HTR-8/SVneo (cell line): ENCODE measurements at regions not wholly inside any gene's neighbourhood (a gene's known extent, or its start where the extent isn't known, plus 50 kb on each side); places are given as distances from the start of the nearest gene placed in this dataset.
A peak's percentile ranks its signal among the peaks of the same experiment; 100 is the strongest.

Experiments
- DNase-seq: peaks from one replicate; pipeline ENCODE4 v3.0.0; 2011; ENCODE audit warnings: low spot score, mixed read lengths; ENCODE audit not compliant: insufficient read length
- FAIRE-seq: peaks from 2 replicates; lab custom pipeline; 2011; peaks lifted over from hg19 to GRCh38; lab: Jason Lieb, UNC

DNA sequence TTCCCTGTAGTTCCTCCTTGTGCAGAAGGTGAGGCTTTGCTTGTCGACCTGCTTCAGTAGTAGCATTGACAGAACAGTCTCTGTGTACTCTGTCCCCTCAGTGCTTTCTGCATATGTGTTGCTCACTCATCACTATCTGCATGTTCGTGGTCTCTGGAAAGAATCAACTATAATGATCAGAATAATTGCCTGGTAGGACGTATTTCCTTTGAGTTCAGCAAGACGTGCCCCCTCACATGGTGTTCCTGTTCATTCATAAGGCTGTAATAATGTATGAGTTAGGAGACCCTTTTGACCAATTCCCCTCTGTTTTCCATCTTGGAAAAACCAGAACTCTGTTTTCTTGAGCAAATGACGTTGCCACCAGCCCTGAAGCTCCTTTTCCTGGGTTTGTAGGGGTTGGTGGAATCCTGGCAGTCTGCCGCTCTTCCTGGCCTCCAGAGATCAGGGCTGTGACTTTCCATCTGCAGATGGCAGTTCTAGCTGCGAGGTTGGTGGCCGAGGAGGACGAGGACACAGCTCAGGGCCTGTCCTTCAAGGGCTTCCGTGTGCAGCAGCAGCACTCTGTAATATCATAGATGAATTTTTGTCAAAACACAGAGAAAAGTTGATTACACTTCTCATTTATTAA is 61.9 kb downstream of the EXOSC2 start:
- no peak for DNase-seq
- no peak for FAIRE-seq

GRCh38 chr9:130756037-130756436 is 62.5 kb downstream of the EXOSC2 start:
- FAIRE-seq (no peak), DNase-seq (no peak)

DNA sequence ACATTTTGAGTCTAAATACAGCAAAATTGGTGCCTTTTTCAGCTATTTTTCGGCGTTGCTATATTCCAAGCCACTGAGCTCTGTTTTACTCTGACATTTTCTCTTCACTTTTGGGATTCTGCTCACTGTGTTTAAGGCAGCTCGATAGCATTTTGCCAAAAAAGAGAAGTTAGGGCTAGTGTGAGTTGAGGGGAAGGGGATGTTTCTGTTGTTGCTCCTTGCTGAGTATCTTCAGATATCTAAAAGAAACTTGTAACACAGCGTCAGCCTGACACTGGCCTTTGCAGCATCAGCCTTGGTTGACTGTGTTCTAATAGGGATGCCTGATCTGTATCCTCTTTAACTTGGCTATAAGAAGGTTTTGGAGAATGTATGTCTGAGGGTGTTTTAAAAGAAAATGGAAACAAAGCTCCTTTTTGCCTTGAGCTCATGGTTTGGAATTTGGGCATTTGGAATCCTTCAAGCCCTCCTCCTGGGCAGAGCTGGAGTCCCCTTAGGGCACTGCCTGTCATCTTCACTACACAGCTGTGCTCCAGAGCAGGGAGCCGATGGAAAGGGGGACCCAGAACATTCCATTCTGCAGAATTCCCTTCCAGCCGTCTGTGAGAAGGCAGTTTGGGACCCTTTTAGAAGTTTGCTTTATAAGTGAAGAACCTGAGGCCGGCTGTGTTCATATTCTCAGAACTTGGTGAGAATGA is 63.0 kb downstream of the EXOSC2 start:
- FAIRE-seq (no peak), DNase-seq (no peak)

GRCh38 chr9:130759738-130760137 is 66.2 kb downstream of the EXOSC2 start:
- FAIRE-seq (no peak), DNase-seq (no peak)

DNA sequence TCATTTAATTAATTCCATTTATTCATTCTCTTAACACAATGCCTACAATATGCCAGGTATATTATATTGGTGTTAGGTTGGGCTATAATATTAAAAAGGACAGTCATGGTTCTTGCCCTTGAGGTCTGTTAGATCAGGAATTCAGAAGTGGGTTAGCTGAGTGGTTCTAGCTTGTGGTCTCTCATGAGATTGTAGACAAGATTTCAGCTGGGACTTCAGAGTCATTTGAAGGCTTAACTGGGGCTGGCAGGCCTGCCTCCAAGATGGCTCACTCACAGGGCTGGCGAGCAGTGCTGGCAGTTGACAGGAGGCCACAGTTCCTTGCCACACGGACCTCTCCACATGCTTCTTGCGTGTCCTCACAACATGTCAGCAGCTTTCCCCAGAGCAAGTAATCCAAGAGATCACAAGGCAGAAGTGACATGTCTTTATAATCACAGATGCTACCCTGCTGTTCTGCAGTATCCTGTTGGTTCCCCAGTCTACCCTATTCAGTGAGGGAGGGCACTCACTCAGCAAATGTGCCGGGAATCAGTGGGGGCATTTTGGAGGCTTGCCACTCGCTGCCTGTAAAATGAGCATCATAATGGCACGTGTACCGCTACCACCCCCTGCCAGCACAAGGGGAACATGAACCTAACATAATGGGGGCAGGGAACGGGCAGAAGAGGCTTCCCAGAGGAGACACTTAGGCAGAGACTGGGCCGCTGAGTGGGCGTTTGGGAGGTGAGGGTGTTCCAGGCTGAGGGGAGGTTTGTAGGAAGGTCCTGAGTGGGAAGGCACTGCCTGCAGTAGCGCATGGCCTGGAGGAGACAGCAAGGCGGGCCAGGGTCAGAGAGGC is 70.0 kb downstream of the EXOSC2 start:
- DNase-seq (no peak), FAIRE-seq (no peak)

DNA sequence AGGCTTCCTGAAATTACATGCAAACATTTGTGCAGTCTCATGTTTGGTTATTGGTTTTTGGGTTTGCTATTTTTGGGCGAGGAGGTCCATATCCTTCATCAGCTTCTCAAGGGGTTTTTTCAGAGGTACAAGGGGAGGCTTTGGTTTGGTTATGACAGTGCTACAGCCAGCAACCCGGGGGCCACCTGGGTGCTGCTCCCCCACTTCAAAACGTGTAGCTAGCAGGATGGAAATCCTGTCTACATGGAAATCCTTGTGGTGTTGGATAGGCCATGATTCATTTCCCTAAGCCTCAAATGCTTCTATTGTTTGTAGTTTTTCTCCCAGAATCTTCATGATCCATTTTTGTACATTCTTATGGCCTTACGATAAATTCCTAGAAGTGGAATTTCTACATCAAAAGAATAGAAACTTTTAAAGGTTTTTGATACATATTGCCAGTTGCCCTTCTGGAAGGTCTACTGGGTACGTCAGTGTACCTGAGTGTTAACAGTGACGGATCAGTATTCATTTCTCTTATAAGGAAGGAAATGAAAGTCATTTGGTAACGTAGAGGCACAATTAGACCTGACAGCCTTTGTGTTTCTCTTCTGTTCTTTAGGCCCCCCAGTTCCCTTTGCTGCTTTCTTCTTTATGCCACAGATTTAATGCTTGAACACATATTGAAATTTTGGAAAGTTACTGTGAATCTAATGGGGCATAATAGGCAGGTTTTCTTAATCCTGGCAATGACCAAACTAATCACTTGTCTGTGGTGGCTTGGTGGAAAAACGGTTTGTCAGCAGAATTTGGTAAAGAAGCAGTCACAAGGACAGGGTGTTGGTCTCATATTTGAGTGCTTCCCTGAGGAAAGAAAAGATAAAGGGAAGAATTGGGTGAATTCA is 69.7 kb upstream of the ABL1 start:
- FAIRE-seq, result no peak
- no peak for DNase-seq

GRCh38 chr9:130766021-130766926 is 68.8 kb upstream of the ABL1 start:
- no peak for FAIRE-seq

DNA sequence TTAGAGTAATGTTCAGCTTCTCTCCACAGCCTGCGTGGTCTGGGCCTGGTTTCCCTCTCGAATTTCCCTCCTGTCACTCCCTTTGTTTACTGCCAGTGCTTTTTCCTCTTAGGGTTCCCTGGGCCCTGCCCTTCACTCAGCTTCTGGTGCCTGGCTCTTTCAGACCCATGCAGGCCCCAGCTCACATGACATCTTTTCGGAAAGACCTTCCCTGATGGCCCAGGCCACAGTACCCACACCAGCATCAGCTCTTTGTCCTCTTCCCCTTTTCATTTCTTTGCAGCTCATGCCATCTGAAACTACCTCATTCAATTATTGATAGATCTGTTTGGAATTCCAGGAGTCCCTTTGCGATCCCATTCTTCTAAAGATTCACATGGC is 68.1 kb upstream of the ABL1 start:
- DNase-seq, result no peak

More at GRCh38 chr9:130766021-130766926, 68.8 kb upstream of the ABL1 start:
- DNase-seq, result no peak

DNA sequence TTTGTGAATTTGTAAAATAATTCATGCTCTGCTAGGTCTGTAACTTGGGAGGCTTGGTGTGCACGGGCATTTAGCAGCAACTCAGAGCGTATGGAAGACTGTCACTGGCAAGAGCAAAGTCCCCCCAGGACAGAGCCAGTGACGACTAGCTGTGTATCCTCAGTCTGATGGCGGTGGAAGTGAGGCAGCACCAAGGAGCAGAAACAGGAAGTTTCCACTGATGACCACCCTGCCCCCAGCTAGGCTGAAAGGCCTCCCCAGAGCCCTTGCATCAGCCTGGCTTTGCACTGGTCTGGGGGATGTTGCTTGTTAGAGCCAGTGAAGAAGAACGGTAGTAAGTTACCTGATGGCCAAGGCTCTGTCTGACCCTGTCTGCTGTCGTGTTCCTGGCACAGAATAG is 66.8 kb upstream of the ABL1 start:
- DNase-seq (no peak), FAIRE-seq (no peak)

More for the DNA sequence above, 68.1 kb upstream of the ABL1 start:
- FAIRE-seq, result no peak

GRCh38 chr9:130768891-130769403 is 66.1 kb upstream of the ABL1 start:
- DNase-seq (no peak), FAIRE-seq (no peak)

DNA sequence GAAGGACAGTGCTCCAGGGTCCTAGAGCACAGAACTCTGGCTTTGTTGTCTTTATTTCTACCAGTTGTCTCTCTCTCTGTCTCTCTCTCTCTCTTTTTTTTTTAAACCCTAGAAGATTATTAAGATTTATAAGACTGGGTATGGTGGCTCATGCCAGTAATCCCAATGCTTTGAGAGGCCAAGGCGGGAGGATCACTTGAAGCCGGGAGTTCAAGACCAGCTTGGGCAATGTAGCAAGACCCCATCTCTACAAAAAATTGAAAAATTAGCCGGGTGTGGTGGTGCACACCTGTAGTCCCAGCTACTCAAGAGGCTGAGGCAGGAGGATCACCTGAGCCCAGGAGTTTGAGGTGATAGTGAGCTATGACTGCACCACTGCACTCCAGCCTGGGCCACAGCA is 65.0 kb upstream of the ABL1 start:
- DNase-seq (no peak), FAIRE-seq (no peak)

GRCh38 chr9:130770679-130771442 is 64.2 kb upstream of the ABL1 start:
- FAIRE-seq (no peak), DNase-seq (peak; percentile 48)

- no peak for FAIRE-seq
- no peak for DNase-seq
Observed at GRCh38 chr9:130772185-130772584, 62.9 kb upstream of the ABL1 start.

DNA sequence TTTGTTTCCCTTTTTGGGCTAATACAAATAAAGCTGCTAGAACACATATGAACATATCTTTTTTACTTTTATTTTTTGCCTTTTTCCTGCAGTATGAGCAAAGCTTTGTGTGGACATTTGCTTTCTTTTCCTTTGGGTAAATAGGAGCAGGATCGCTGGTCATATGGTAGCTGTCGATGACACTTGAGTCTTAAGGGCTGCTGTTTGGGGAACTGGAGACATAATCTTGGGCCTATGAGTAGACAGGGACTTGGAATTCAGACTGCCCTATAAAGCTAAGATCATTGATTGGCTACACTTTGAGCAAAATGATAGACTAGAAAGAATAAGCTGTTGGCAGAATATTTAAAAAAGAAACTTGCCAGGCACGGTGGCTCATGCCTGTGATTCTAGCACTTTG is 60.9 kb upstream of the ABL1 start:
- FAIRE-seq (no peak), DNase-seq (no peak)

- DNase-seq (no peak), FAIRE-seq (no peak)
Observed at GRCh38 chr9:130775336-130775991, 59.6 kb upstream of the ABL1 start.

DNA sequence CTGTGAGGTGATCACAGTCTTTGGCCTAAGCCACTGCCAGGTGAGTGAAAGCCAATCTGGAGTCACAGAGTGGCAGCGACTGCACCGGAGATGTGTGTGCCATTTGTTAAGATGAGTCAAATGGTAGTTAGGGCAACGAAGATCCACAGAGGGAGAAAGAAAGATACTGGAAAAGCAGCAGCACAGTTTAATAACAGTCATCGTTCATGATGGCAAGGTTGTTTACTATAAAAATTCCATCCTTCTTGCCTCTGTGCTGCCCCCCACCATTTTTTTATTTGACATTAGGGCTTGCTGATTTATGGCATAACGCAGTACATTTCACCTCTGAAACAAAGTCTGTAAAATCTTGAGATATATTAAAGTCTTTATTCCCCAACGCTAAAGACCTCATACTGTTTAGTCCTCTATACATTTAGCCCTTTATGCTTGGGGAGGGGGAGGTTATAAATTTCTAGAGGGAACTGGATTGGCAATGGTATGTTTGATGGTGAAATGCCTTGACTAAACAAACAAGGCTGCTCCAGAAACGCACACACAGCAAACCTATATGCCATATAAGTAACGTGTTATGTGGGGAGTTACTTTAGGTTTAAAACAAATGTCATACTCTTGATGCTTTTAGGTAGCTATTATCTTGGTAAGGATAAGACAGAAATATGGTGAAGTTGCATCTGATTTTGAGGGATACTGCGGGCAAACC is 55.8 kb upstream of the ABL1 start:
- DNase-seq (no peak), FAIRE-seq (no peak)

GRCh38 chr9:130780415-130780814 is 54.6 kb upstream of the ABL1 start:
- FAIRE-seq (no peak), DNase-seq (no peak)
